ENCODE measurements at regions not wholly inside any gene's neighbourhood (a gene's known extent, or its start where the extent isn't known, plus 50 kb on each side); places are given as distances from the start of the nearest gene placed in this dataset.
A peak's percentile ranks its signal among the peaks of the same experiment; 100 is the strongest.

GRCh38 chrX:73932522-73932921 lies 80.0 kb upstream of the XIST start:
- ChIA-PET CTCF (interaction anchor here (0.7 kb wide), 1 partner anchor 355 kb away, joined by 3 read pairs; no protein-coding TSS in a partner anchor), POLR2A (no interaction called here)
- DNase-seq, result no peak

GRCh38 chrX:73930300-73930699 lies 77.8 kb upstream of the XIST start:
- H3K9ac ChIP-seq, result no peak overlapping the region
- 79% methylated on average over 1 of the region's 1 CpG for WGBS (ENCODE audit: low lambda C conversion rate)

More at GRCh38 chrX:73932522-73932921, 80.0 kb upstream of the XIST start:
- Histone ChIP-seq H3K27me3 (ENCODE audit: insufficient read depth) (no peaks in the 10 kb centered on the region), H3K9me2 (no peaks in the 10 kb centered on the region), H2AFZ (ENCODE audit: low read depth) (0 out of 2 replicates have a peak overlapping the region, but pooled peaks have one; percentile 37), H3F3A (replicated peaks; ENCODE audit: insufficient read depth) (no peaks in the 10 kb centered on the region), H3K36me3 (replicated peaks in 1 of 2; ENCODE audit: control insufficient read depth in 1 of 2, insufficient read depth in 2 of 2, low read length in 1 of 2) (no peaks in the 10 kb centered on the region), H3K27ac (ENCODE audit: low read depth in 2 of 2, low read length in 1 of 2) (no peak overlapping the region), H3K4me2 (no peak overlapping the region), H3K4me3 (ENCODE audit: low read depth in 2 of 2, low read length in 1 of 2) (no peak overlapping the region), H3K9ac (no peak overlapping the region), H4K20me1 (ENCODE audit: insufficient read depth) (no peaks in the 10 kb centered on the region), H3K79me2 (ENCODE audit: insufficient read depth) (no peaks in the 10 kb centered on the region), H3K9me3 (no peaks in the 10 kb centered on the region), H3K4me1 (ENCODE audit: control insufficient read depth in 1 of 2, insufficient read depth in 2 of 2, low read depth in 1 of 2, low read length in 1 of 2) (no peaks in the 10 kb centered on the region)
- TF ChIP-seq MEF2A (IDR thresholded peaks at IDR 0.05; ENCODE audit: borderline replicate concordance, low read depth), result no peak
- no peak for TF ChIP-seq GATA2 (CRISPR knock-in tag; IDR thresholded peaks at IDR 0.05)
- no peak for TF ChIP-seq RFX5 (IDR thresholded peaks at IDR 0.05; ENCODE audit: low read length)
- no peak for TF ChIP-seq FOXJ3 (CRISPR knock-in tag; IDR thresholded peaks at IDR 0.05)
- no peak for TF ChIP-seq MAX (IDR thresholded peaks at IDR 0.05; ENCODE audit: low read depth)
- no peak for TF ChIP-seq SMC3 (IDR thresholded peaks at IDR 0.05; ENCODE audit: low read depth, low read length)
- no peak for TF ChIP-seq RXRA (IDR thresholded peaks at IDR 0.05; ENCODE audit: borderline replicate concordance, low read depth)
- TF ChIP-seq RAD21 (IDR thresholded peaks at IDR 0.05; ENCODE audit: low read length), result no peak
- no peak for TF ChIP-seq YY1 (IDR thresholded peaks at IDR 0.05; ENCODE audit: low read depth)
- TF ChIP-seq PBX3 (IDR thresholded peaks at IDR 0.05), result no peak
- no peak for TF ChIP-seq POLR2AphosphoS5 (IDR thresholded peaks at IDR 0.05; ENCODE audit: low read depth, low read length)
- no peak for TF ChIP-seq EZH2phosphoT487 (IDR thresholded peaks at IDR 0.05; ENCODE audit: borderline replicate concordance, low read depth)
- TF ChIP-seq JUND (IDR thresholded peaks at IDR 0.05), result no peak
- 69% methylated on average over 2 of the region's 2 CpGs for WGBS (ENCODE audit: low lambda C conversion rate)

More at GRCh38 chrX:73930300-73930699, 77.8 kb upstream of the XIST start:
- ChIA-PET CTCF (no interaction called here), POLR2A (no interaction called here)
- Histone ChIP-seq H3K27me3 (ENCODE audit: insufficient read depth) (no peaks in the 10 kb centered on the region), H3K79me2 (ENCODE audit: insufficient read depth) (no peaks in the 10 kb centered on the region), H3K4me2 (no peak overlapping the region), H3K36me3 (replicated peaks in 1 of 2; ENCODE audit: control insufficient read depth in 1 of 2, insufficient read depth in 2 of 2, low read length in 1 of 2) (no peaks in the 10 kb centered on the region), H3K27ac (ENCODE audit: low read depth in 2 of 2, low read length in 1 of 2) (no peak overlapping the region), H3F3A (replicated peaks; ENCODE audit: insufficient read depth) (no peaks in the 10 kb centered on the region), H3K9me3 (no peaks in the 10 kb centered on the region), H3K4me3 (ENCODE audit: low read depth in 2 of 2, low read length in 1 of 2) (no peak overlapping the region), H2AFZ (ENCODE audit: low read depth) (no peak overlapping the region), H4K20me1 (ENCODE audit: insufficient read depth) (no peaks in the 10 kb centered on the region), H3K4me1 (ENCODE audit: control insufficient read depth in 1 of 2, insufficient read depth in 2 of 2, low read depth in 1 of 2, low read length in 1 of 2) (no peaks in the 10 kb centered on the region), H3K9me2 (no peaks in the 10 kb centered on the region)
- DNase-seq, result no peak
- TF ChIP-seq SMC3 (IDR thresholded peaks at IDR 0.05; ENCODE audit: low read depth, low read length) (no peak), GATA2 (CRISPR knock-in tag; IDR thresholded peaks at IDR 0.05) (no peak), RXRA (IDR thresholded peaks at IDR 0.05; ENCODE audit: borderline replicate concordance, low read depth) (no peak), RAD21 (IDR thresholded peaks at IDR 0.05; ENCODE audit: low read length) (no peak), SIN3A (IDR thresholded peaks at IDR 0.05; ENCODE audit: borderline replicate concordance, low read depth, low read length) (no peak), NRF1 (IDR thresholded peaks at IDR 0.05; ENCODE audit: low read depth, low read length) (no peak), CTCF (IDR thresholded peaks at IDR 0.05) (no peak), YY1 (IDR thresholded peaks at IDR 0.05; ENCODE audit: low read depth) (no peak), PBX3 (IDR thresholded peaks at IDR 0.05) (no peak), POLR2AphosphoS5 (IDR thresholded peaks at IDR 0.05; ENCODE audit: low read depth, low read length) (no peak), TEAD4 (IDR thresholded peaks at IDR 0.05; ENCODE audit: borderline replicate concordance, insufficient read depth) (no peak), CHD2 (IDR thresholded peaks at IDR 0.05; ENCODE audit: low read length, partially characterized antibody) (no peak), FOXM1 (IDR thresholded peaks at IDR 0.05; ENCODE audit: low read depth) (no peak), FOSL2 (IDR thresholded peaks at IDR 0.05; ENCODE audit: borderline replicate concordance, low read depth) (no peak)

Measured in SK-N-SH (cell line).